ENCODE measurements at regions not wholly inside any gene's neighbourhood (a gene's known extent, or its start where the extent isn't known, plus 50 kb on each side); places are given as distances from the start of the nearest gene placed in this dataset.

- Histone ChIP-seq H3K4me2 (ENCODE audit: low read depth, low read length, poor library complexity, severe bottlenecking) (no peak overlapping the region), H3K9ac (ENCODE audit: low read depth, low read length, poor library complexity, severe bottlenecking) (no peak overlapping the region), H4K20me1 (ENCODE audit: insufficient read depth, low read length, poor library complexity, severe bottlenecking) (no peaks in the 10 kb centered on the region)
Observed at GRCh38 chr12:85663631-85664030, 172.6 kb downstream of the RASSF9 start.

GRCh38 chr12:85664429-85664828 lies 171.8 kb downstream of the RASSF9 start:
- Histone ChIP-seq H3K36me3 (ENCODE audit: insufficient read depth, low read length) (no peaks in the 10 kb centered on the region), H3K4me1 (ENCODE audit: insufficient read depth, low read length, poor library complexity, severe bottlenecking) (no peaks in the 10 kb centered on the region), H3K9me3 (ENCODE audit: insufficient read depth, low read depth, low read length) (no peaks in the 10 kb centered on the region), H3K79me2 (ENCODE audit: insufficient read depth, low read length) (no peaks in the 10 kb centered on the region), H3K27me3 (ENCODE audit: insufficient read depth, low read length, poor library complexity, severe bottlenecking) (no peaks in the 10 kb centered on the region), H3K9ac (ENCODE audit: low read depth, low read length, poor library complexity, severe bottlenecking) (no peak overlapping the region), H2AFZ (ENCODE audit: low read length) (no peak overlapping the region), H3K4me3 (ENCODE audit: low read length, poor library complexity, severe bottlenecking) (no peak overlapping the region), H3F3A (ENCODE audit: low read depth) (no peaks in the 10 kb centered on the region), H4K20me1 (ENCODE audit: insufficient read depth, low read length, poor library complexity, severe bottlenecking) (no peaks in the 10 kb centered on the region), H3K4me2 (ENCODE audit: low read depth, low read length, poor library complexity, severe bottlenecking) (no peak overlapping the region), H3K9me2 (replicated peaks; ENCODE audit: low read depth, low read length) (no peaks in the 10 kb centered on the region)
- TF ChIP-seq, protein P1, sequence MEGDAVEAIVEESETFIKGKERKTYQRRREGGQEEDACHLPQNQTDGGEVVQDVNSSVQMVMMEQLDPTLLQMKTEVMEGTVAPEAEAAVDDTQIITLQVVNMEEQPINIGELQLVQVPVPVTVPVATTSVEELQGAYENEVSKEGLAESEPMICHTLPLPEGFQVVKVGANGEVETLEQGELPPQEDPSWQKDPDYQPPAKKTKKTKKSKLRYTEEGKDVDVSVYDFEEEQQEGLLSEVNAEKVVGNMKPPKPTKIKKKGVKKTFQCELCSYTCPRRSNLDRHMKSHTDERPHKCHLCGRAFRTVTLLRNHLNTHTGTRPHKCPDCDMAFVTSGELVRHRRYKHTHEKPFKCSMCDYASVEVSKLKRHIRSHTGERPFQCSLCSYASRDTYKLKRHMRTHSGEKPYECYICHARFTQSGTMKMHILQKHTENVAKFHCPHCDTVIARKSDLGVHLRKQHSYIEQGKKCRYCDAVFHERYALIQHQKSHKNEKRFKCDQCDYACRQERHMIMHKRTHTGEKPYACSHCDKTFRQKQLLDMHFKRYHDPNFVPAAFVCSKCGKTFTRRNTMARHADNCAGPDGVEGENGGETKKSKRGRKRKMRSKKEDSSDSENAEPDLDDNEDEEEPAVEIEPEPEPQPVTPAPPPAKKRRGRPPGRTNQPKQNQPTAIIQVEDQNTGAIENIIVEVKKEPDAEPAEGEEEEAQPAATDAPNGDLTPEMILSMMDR (conservative IDR thresholded peaks at IDR 0.05; ENCODE audit: low read length) = no peak
- no peak for TF ChIP-seq EZH2phosphoT487 (IDR thresholded peaks at IDR 0.05; ENCODE audit: borderline replicate concordance)

More at GRCh38 chr12:85663631-85664030, 172.6 kb downstream of the RASSF9 start:
- no peaks in the 10 kb centered on the region for H3K27me3 ChIP-seq (ENCODE audit: insufficient read depth, low read length, poor library complexity, severe bottlenecking)
- H3F3A ChIP-seq (ENCODE audit: low read depth) = no peaks in the 10 kb centered on the region
- no peak overlapping the region for H2AFZ ChIP-seq (ENCODE audit: low read length)
- no peaks in the 10 kb centered on the region for H3K9me2 ChIP-seq (replicated peaks; ENCODE audit: low read depth, low read length)
- no peaks in the 10 kb centered on the region for H3K79me2 ChIP-seq (ENCODE audit: insufficient read depth, low read length)
- no peaks in the 10 kb centered on the region for H3K9me3 ChIP-seq (ENCODE audit: insufficient read depth, low read depth, low read length)
- H3K4me3 ChIP-seq (ENCODE audit: low read length, poor library complexity, severe bottlenecking) = no peak overlapping the region
- TF ChIP-seq, protein P1 (conservative IDR thresholded peaks at IDR 0.05; ENCODE audit: low read length) = no peak
- no peak for TF ChIP-seq EZH2phosphoT487 (IDR thresholded peaks at IDR 0.05; ENCODE audit: borderline replicate concordance)
- no peaks in the 10 kb centered on the region for H3K4me1 ChIP-seq (ENCODE audit: insufficient read depth, low read length, poor library complexity, severe bottlenecking)
- H3K36me3 ChIP-seq (ENCODE audit: insufficient read depth, low read length) = no peaks in the 10 kb centered on the region

DNA sequence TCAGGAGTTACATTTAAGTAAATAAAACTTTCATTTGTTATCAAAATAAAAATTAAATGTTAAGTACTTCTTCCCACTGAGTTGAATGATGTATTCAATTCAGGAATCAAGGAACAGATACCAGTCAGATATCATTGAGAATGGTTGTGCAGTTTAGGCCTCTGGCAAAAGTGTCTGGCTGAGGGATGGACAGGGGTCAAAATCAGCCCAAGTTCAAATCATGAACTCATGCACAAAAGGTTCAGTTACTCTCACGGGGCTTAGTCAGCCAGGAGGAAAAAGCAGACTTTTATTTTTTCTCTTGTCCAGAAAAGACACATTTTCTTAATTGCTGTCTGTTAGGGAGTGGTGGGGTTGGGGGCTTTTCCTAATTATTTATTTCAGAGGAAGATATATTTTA lies 166.3 kb downstream of the RASSF9 start:
- H3K36me3 ChIP-seq (ENCODE audit: insufficient read depth, low read length) = no peaks in the 10 kb centered on the region
- no peaks in the 10 kb centered on the region for H3K27me3 ChIP-seq (ENCODE audit: insufficient read depth, low read length, poor library complexity, severe bottlenecking)
- no peaks in the 10 kb centered on the region for H3K79me2 ChIP-seq (ENCODE audit: insufficient read depth, low read length)
- no peaks in the 10 kb centered on the region for H3K4me1 ChIP-seq (ENCODE audit: insufficient read depth, low read length, poor library complexity, severe bottlenecking)
- H2AFZ ChIP-seq (ENCODE audit: low read length) = 0 out of 2 replicates have a peak overlapping the region, but pooled peaks have one; percentile 45
- H3K4me3 ChIP-seq (ENCODE audit: low read length, poor library complexity, severe bottlenecking) = no peak overlapping the region
- H3K4me2 ChIP-seq (ENCODE audit: low read depth, low read length, poor library complexity, severe bottlenecking) = no peak overlapping the region
- no peak overlapping the region for H3K9ac ChIP-seq (ENCODE audit: low read depth, low read length, poor library complexity, severe bottlenecking)
- H3F3A ChIP-seq (ENCODE audit: low read depth) = no peaks in the 10 kb centered on the region
- no peaks in the 10 kb centered on the region for H4K20me1 ChIP-seq (ENCODE audit: insufficient read depth, low read length, poor library complexity, severe bottlenecking)
- H3K9me3 ChIP-seq (ENCODE audit: insufficient read depth, low read depth, low read length) = no peaks in the 10 kb centered on the region
- no peak for TF ChIP-seq EZH2phosphoT487 (IDR thresholded peaks at IDR 0.05; ENCODE audit: borderline replicate concordance)
- TF ChIP-seq, protein P1 (conservative IDR thresholded peaks at IDR 0.05; ENCODE audit: low read length) = no peak
- H3K9me2 ChIP-seq (replicated peaks; ENCODE audit: low read depth, low read length) = no peaks in the 10 kb centered on the region

All from Loucy (cell line).